ENCODE measurements at regions not wholly inside any gene's neighbourhood (a gene's known extent, or its start where the extent isn't known, plus 50 kb on each side); places are given as distances from the start of the nearest gene placed in this dataset.

- no peak overlapping the region for H3K27ac Mint-ChIP-seq
- CTCF ChIA-PET: no interaction called here
- H3K27me3 Mint-ChIP-seq (ENCODE audit: low read depth): no peaks in the 10 kb centered on the region
- no peaks in the 10 kb centered on the region for H3K4me1 Mint-ChIP-seq (ENCODE audit: low read depth)
- DNase-seq: no peak
- no peak overlapping the region for H3K4me3 Mint-ChIP-seq
- H3K9me3 Mint-ChIP-seq: peaks cover 8% of the 10 kb centered on the region
- no peaks in the 10 kb centered on the region for H3K36me3 Mint-ChIP-seq (ENCODE audit: low read depth)
- intact Hi-C loops (cut with micrococcal nuclease): no loop called here
Observed at GRCh38 chr7:67401492-67401891, 404.9 kb downstream of the TYW1 start.

DNA sequence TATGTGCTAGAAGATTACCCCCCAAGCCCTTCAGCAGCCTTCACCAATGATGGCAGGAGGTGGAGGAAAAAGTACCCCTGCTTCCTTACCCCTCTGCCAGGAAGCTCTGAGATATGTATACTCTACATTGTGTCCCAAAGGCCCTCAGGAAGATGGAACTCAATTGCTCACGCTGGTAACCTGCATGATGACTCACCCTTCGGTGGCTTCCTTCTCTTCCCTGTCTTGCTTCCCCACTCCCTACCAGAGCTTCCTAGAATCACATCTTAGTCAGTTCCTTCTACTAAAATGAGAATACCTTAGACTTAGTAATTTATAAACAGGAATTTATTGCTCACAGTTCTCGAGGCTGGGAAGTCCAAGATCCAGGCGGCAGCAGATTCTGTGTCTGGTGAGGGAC lies 405.6 kb downstream of the TYW1 start:
- H3K27me3 Mint-ChIP-seq (ENCODE audit: low read depth): no peaks in the 10 kb centered on the region
- H3K4me1 Mint-ChIP-seq (ENCODE audit: low read depth): no peaks in the 10 kb centered on the region
- CTCF ChIA-PET: no interaction called here
- no peak for DNase-seq
- H3K27ac Mint-ChIP-seq: no peak overlapping the region
- intact Hi-C loops (cut with micrococcal nuclease): no loop called here
- peaks cover 6% of the 10 kb centered on the region for H3K9me3 Mint-ChIP-seq
- no peak overlapping the region for H3K4me3 Mint-ChIP-seq
- H3K36me3 Mint-ChIP-seq (ENCODE audit: low read depth): no peaks in the 10 kb centered on the region

- Mint-ChIP-seq H3K4me1 (ENCODE audit: low read depth) (no peaks in the 10 kb centered on the region), H3K27me3 (ENCODE audit: low read depth) (no peaks in the 10 kb centered on the region), H3K27ac (no peak overlapping the region), H3K36me3 (ENCODE audit: low read depth) (no peaks in the 10 kb centered on the region), H3K4me3 (no peak overlapping the region), H3K9me3 (no peaks in the 10 kb centered on the region)
- CTCF ChIA-PET: no interaction called here
- DNase-seq: no peak
- intact Hi-C loops (cut with micrococcal nuclease): no loop called here
Observed at GRCh38 chr7:67406976-67407375, 410.3 kb downstream of the TYW1 start.

GRCh38 chr7:67407392-67408071 lies 410.9 kb downstream of the TYW1 start:
- Mint-ChIP-seq H3K36me3 (ENCODE audit: low read depth) (no peaks in the 10 kb centered on the region), H3K9me3 (no peaks in the 10 kb centered on the region), H3K27me3 (ENCODE audit: low read depth) (no peaks in the 10 kb centered on the region), H3K4me3 (no peak overlapping the region), H3K4me1 (ENCODE audit: low read depth) (no peaks in the 10 kb centered on the region), H3K27ac (no peak overlapping the region)
- CTCF ChIA-PET: no interaction called here
- DNase-seq: no peak
- intact Hi-C loops (cut with micrococcal nuclease): no loop called here

DNA sequence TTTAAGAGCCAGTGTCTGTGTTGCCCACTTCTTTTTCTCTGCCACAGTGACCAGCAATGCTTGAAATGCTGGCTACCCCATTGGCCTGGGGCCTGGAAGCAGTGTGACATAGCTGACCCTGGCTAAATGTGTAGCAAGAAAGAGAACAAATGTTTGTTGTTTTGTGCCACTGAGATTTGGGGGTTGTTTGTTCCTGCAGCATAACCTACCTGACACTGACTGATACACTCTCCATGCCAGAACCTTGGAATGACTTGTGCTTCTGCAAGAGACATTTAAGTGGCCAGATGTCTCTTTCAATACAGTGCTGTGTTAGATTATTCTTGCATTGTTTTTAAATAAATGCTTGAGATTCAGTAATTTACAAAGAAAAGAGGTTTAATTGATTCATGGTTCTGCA lies 411.5 kb downstream of the TYW1 start:
- H3K27ac Mint-ChIP-seq: no peak overlapping the region

DNA sequence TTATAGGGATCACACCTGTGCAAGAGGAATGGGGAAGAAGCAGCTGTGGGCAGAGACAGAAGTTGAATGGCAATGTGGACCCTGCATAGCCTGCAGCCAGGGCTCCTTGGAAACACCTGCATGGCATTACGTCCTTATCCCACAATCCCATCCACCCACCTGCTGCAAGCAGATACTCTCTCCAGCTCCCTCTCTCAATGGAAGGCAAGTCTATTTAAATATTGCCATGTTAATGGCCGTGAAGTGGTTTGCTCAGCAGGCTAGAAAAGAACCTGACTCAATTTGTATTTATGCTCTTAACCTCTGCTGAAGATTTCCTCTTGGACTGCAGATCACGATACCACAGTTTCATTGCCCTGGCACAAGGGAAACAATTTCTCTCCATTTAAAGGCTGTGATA lies 417.0 kb downstream of the TYW1 start:
- peaks cover 9% of the 10 kb centered on the region for H3K9me3 Mint-ChIP-seq
- intact Hi-C loops (cut with micrococcal nuclease): no loop called here
- no peaks in the 10 kb centered on the region for H3K4me1 Mint-ChIP-seq (ENCODE audit: low read depth)
- no peaks in the 10 kb centered on the region for H3K27me3 Mint-ChIP-seq (ENCODE audit: low read depth)
- no peak overlapping the region for H3K4me3 Mint-ChIP-seq
- no peak for DNase-seq
- CTCF ChIA-PET: no interaction called here
- no peaks in the 10 kb centered on the region for H3K36me3 Mint-ChIP-seq (ENCODE audit: low read depth)
- no peak overlapping the region for H3K27ac Mint-ChIP-seq

More for the DNA sequence above, 411.5 kb downstream of the TYW1 start:
- DNase-seq: no peak
- H3K4me1 Mint-ChIP-seq (ENCODE audit: low read depth): no peaks in the 10 kb centered on the region
- H3K4me3 Mint-ChIP-seq: no peak overlapping the region
- H3K36me3 Mint-ChIP-seq (ENCODE audit: low read depth): no peaks in the 10 kb centered on the region
- CTCF ChIA-PET: no interaction called here
- H3K9me3 Mint-ChIP-seq: peaks cover 2% of the 10 kb centered on the region
- no peaks in the 10 kb centered on the region for H3K27me3 Mint-ChIP-seq (ENCODE audit: low read depth)
- intact Hi-C loops (cut with micrococcal nuclease): no loop called here

DNA sequence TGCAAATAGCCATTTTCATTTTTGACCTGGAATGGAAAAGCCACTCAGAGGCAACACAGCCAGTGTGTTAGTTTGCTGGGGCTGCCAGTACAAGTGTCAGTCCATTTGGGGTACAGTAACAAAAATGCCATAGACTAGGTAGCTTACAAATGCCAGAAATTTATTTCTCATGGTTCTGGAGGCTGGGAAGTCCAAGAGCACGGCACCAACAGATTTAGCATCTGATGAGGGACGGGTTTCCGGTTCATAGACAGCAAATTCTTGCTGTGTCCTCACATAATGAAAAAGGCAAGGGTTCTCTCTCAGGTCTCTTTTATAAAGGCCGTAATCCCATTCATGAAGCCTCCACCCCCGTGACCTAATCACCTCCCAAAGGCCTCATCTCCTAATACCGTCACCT lies 418.2 kb downstream of the TYW1 start:
- no peak for DNase-seq
- H3K4me1 Mint-ChIP-seq (ENCODE audit: low read depth): no peaks in the 10 kb centered on the region
- no peak overlapping the region for H3K27ac Mint-ChIP-seq
- intact Hi-C loops (cut with micrococcal nuclease): no loop called here
- H3K4me3 Mint-ChIP-seq: no peak overlapping the region
- peaks cover 3% of the 10 kb centered on the region for H3K27me3 Mint-ChIP-seq (ENCODE audit: low read depth)
- peaks cover 9% of the 10 kb centered on the region for H3K9me3 Mint-ChIP-seq
- CTCF ChIA-PET: no interaction called here
- no peaks in the 10 kb centered on the region for H3K36me3 Mint-ChIP-seq (ENCODE audit: low read depth)

GRCh38 chr7:67422601-67423000 lies 426.0 kb downstream of the TYW1 start:
- Mint-ChIP-seq H3K36me3 (ENCODE audit: low read depth) (no peaks in the 10 kb centered on the region), H3K27me3 (ENCODE audit: low read depth) (peaks cover 3% of the 10 kb centered on the region), H3K4me1 (ENCODE audit: low read depth) (no peaks in the 10 kb centered on the region), H3K9me3 (no peaks in the 10 kb centered on the region), H3K4me3 (no peak overlapping the region), H3K27ac (no peak overlapping the region)
- intact Hi-C loops (cut with micrococcal nuclease): no loop called here
- no peak for DNase-seq
- CTCF ChIA-PET: no interaction called here

DNA sequence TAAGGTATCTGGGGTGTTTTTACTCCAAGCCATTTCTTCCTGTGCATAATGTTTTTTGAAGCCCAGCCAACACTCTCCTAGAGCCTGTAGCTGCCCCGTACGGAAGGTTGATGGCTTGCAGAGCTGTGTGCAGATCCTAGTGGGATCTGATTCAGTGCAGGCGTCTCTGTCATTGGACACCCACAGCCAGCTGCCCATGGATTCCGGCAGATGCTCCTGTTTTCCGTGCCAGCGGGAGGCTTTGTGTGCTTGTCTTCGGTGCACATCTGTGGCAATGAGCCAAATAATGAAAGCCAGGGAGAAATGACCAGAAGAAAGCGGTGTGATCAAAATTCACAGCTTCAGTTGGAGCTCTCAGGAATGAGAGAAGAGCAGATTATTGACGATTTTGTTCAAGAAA lies 426.4 kb downstream of the TYW1 start:
- peaks cover 3% of the 10 kb centered on the region for H3K27me3 Mint-ChIP-seq (ENCODE audit: low read depth)
- no peak overlapping the region for H3K4me3 Mint-ChIP-seq
- H3K36me3 Mint-ChIP-seq (ENCODE audit: low read depth): no peaks in the 10 kb centered on the region
- no peak overlapping the region for H3K27ac Mint-ChIP-seq
- DNase-seq: no peak
- H3K4me1 Mint-ChIP-seq (ENCODE audit: low read depth): no peaks in the 10 kb centered on the region
- no peaks in the 10 kb centered on the region for H3K9me3 Mint-ChIP-seq
- intact Hi-C loops (cut with micrococcal nuclease): no loop called here
- CTCF ChIA-PET: no interaction called here

DNA sequence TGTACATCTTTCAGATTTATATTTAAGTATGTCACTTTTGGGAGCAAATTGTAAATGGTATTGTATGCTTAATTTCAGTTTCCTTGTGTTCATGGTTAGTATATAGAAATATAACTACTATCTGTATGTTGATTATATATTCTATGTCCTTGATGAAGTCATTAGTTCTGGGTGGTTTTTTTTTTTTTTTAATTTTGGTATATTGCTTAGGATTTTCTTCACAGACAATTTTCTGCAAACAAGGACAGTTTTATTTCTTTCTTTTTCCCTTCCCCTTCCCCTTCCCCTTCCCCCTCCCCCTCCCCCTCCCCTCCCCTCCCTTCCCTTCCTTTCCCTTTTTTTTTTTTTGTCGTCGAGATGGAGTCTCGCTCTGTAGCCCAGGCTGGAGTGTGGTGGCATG lies 430.0 kb downstream of the TYW1 start:
- H3K27ac Mint-ChIP-seq: no peak overlapping the region
- H3K36me3 Mint-ChIP-seq (ENCODE audit: low read depth): no peaks in the 10 kb centered on the region
- peaks cover 2% of the 10 kb centered on the region for H3K27me3 Mint-ChIP-seq (ENCODE audit: low read depth)
- no peaks in the 10 kb centered on the region for H3K4me1 Mint-ChIP-seq (ENCODE audit: low read depth)
- no peak overlapping the region for H3K4me3 Mint-ChIP-seq
- intact Hi-C loops (cut with micrococcal nuclease): no loop called here
- no peaks in the 10 kb centered on the region for H3K9me3 Mint-ChIP-seq
- CTCF ChIA-PET: no interaction called here
- DNase-seq: no peak

GRCh38 chr7:67429735-67430134 lies 433.1 kb downstream of the TYW1 start:
- no peak for DNase-seq
- Mint-ChIP-seq H3K4me1 (ENCODE audit: low read depth) (no peaks in the 10 kb centered on the region), H3K4me3 (no peak overlapping the region), H3K27ac (no peak overlapping the region), H3K36me3 (ENCODE audit: low read depth) (no peaks in the 10 kb centered on the region), H3K9me3 (peaks cover 9% of the 10 kb centered on the region), H3K27me3 (ENCODE audit: low read depth) (peaks cover 2% of the 10 kb centered on the region)
- intact Hi-C loops (cut with micrococcal nuclease): no loop called here
- CTCF ChIA-PET: no interaction called here

DNA sequence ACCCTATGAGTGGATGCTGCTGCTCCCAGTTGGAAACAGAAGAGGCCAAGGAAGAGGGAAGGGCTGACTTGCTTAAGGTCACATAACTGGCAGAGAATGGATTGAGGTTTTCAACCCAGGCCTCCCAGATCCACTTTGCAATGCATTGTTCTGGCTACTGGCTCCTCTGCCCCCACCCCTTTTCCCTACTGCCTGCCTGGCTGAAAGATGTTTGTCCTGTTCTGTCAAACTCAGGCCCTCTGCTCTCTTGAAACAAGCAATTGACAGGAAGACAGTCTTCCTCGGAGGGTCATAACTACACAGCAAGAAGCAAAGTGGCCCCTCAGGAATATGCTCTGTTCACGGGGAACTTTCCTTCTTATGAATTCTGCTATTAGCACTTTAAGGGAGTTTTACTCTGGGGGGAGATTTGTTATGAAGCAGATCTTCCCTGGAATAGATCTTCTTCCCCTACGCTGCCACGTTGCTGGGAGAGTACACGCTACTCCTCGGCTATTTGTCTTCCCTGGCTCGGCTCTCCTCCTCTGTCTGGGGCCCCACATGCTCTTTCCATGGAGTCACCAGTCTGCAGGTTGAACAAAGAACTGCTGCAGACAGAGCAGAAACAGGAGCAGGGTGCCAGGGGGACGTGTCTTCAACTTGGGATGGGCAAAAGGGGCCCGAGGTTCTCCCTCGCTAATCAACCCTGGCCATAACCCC lies 436.1 kb downstream of the TYW1 start:
- no peak overlapping the region for H3K4me3 Mint-ChIP-seq

GRCh38 chr7:67435894-67436535 lies 439.4 kb downstream of the TYW1 start:
- Mint-ChIP-seq H3K4me1 (ENCODE audit: low read depth) (no peaks in the 10 kb centered on the region), H3K36me3 (ENCODE audit: low read depth) (no peaks in the 10 kb centered on the region), H3K27me3 (ENCODE audit: low read depth) (no peaks in the 10 kb centered on the region), H3K4me3 (no peak overlapping the region), H3K9me3 (peaks cover 9% of the 10 kb centered on the region), H3K27ac (no peak overlapping the region)
- CTCF ChIA-PET: no interaction called here
- no peak for DNase-seq
- intact Hi-C loops (cut with micrococcal nuclease): no loop called here

More for the DNA sequence above, 436.1 kb downstream of the TYW1 start:
- no peaks in the 10 kb centered on the region for H3K36me3 Mint-ChIP-seq (ENCODE audit: low read depth)
- no peak for DNase-seq
- intact Hi-C loops (cut with micrococcal nuclease): no loop called here
- H3K9me3 Mint-ChIP-seq: peaks cover 9% of the 10 kb centered on the region
- CTCF ChIA-PET: no interaction called here
- H3K27me3 Mint-ChIP-seq (ENCODE audit: low read depth): peaks cover 2% of the 10 kb centered on the region
- H3K4me1 Mint-ChIP-seq (ENCODE audit: low read depth): no peaks in the 10 kb centered on the region
- no peak overlapping the region for H3K27ac Mint-ChIP-seq

Data from activated naive CD4-positive, alpha-beta T cell treated with anti-CD3 and anti-CD28 coated beads for 36 hours (primary cell).